ENCODE measurements at regions not wholly inside any gene's neighbourhood (a gene's known extent, or its start where the extent isn't known, plus 50 kb on each side); places are given as distances from the start of the nearest gene placed in this dataset.

DNA sequence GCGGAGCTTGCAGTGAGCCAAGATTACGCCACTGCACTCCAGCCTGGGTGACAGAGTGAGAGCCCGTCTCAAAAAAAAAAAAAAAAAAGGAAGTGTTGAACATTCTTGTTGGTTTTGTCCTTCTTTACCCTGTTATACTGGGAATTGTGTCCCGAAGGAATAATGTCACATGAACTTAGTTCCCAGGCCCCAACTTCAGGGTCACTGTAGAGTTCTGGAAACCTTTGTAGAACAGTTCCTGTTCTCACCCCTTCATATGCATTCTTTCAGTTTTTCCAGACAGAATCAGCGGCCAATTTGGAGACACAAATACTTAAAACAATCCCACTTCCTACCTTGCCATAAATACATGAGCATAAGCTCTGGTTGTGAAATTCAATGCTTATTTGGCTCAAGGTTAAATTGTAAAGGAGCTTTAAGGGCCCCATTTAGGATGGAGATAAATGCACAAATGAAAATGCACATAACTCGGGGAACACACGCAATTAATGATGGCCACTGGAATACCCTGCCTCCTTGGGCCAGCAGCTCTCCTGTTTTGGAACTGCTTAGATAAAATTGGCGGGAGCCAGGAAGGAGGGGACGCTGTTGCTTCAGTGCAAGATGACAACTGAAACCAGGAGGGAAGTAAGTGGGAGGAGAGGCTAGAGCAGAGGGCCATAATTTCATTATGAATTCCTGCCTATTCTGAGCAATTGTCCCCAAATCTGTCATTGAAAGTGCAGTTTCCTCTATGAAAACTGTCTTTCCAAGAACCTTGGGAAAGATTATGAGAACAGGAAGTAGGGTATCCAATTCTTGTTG is 153.7 kb downstream of the FGF1 start:
- peaks cover 10% of the 10 kb centered on the region for H3K4me1 Mint-ChIP-seq
- TF ChIP-seq, protein P1, sequence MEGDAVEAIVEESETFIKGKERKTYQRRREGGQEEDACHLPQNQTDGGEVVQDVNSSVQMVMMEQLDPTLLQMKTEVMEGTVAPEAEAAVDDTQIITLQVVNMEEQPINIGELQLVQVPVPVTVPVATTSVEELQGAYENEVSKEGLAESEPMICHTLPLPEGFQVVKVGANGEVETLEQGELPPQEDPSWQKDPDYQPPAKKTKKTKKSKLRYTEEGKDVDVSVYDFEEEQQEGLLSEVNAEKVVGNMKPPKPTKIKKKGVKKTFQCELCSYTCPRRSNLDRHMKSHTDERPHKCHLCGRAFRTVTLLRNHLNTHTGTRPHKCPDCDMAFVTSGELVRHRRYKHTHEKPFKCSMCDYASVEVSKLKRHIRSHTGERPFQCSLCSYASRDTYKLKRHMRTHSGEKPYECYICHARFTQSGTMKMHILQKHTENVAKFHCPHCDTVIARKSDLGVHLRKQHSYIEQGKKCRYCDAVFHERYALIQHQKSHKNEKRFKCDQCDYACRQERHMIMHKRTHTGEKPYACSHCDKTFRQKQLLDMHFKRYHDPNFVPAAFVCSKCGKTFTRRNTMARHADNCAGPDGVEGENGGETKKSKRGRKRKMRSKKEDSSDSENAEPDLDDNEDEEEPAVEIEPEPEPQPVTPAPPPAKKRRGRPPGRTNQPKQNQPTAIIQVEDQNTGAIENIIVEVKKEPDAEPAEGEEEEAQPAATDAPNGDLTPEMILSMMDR (IDR thresholded peaks at IDR 0.05) = no peak
- intact Hi-C loops (cut with micrococcal nuclease) = no loop called here
- no peak overlapping the region for H3K27ac Mint-ChIP-seq
- ATAC-seq (ENCODE audit: low read depth) = no peak
- no peak overlapping the region for H3K4me3 Mint-ChIP-seq
- peaks cover 1% of the 10 kb centered on the region for H3K27me3 Mint-ChIP-seq
- ChIA-PET CTCF (no interaction called here), POLR2A (interaction anchor here (0.5 to 0.6 kb wide), 2 partner anchors 71 to 230 kb away, joined by 3 to 14 read pairs; no protein-coding TSS in a partner anchor)
- no peaks in the 10 kb centered on the region for H3K36me3 Mint-ChIP-seq (ENCODE audit: low read depth)
- peaks cover 9% of the 10 kb centered on the region for H3K9me3 Mint-ChIP-seq
- DNase-seq = no peak

DNA sequence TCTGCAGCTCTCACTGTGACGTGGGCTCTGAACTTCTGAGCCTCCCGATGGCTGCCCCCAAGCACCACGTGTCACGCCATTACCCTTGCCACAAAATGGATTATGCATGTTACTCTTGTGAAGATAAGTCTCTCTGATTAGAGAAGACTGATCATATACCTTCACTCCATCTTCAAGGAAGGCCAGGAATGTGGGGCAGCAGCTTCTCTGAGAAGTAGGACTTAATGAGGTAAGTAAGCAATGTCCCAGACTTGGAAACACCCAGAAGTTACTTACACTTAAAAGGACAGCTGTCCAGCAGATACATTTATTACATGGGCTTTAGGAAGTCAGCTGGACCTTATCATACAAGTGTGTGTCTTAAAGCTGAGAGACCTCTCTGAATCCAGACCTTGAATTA is 155.0 kb downstream of the FGF1 start:
- no peak for ATAC-seq (ENCODE audit: low read depth)
- H3K4me1 Mint-ChIP-seq = peaks cover 12% of the 10 kb centered on the region

DNA sequence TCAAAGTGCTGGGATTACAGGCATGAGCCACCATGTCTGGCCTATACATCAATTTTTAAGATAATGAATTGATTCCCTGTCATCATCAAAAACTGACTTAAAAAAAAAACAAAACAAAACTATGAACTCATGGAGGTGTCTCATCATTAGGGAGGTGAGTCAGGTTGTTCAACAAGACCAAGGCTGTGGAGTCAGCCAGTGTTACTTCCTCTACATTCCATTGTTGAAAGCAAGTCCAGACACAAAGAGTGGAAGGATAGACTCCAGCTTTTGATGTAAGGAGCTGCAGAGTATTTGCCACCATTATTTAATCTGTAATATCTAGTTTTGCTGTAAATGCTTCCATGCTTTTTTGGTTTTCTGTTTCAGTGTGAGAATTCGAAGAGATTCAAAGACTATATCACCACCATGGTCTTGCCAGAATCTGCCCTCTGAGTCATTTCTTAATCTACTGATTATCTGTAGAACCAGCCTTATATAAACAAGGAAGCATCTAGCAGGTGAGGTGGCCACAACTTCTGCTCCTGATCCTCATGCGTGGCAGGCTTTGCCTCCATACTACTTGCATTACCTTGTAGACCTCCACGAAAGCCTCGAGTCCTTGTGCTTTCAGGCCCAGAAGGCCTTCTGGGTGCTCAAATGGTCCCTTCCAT is 156.1 kb downstream of the FGF1 start:
- peaks cover 12% of the 10 kb centered on the region for H3K4me1 Mint-ChIP-seq
- H3K9me3 Mint-ChIP-seq = peaks cover 6% of the 10 kb centered on the region
- no peak for DNase-seq
- ChIA-PET POLR2A (no interaction called here), CTCF (no interaction called here)
- H3K27ac Mint-ChIP-seq = no peak overlapping the region
- H3K36me3 Mint-ChIP-seq (ENCODE audit: low read depth) = no peaks in the 10 kb centered on the region
- TF ChIP-seq, protein P1 (IDR thresholded peaks at IDR 0.05) = no peak
- H3K4me3 Mint-ChIP-seq = no peak overlapping the region
- intact Hi-C loops (cut with micrococcal nuclease) = no loop called here
- ATAC-seq (ENCODE audit: low read depth) = no peak
- H3K27me3 Mint-ChIP-seq = no peaks in the 10 kb centered on the region

More for the DNA sequence above, 155.0 kb downstream of the FGF1 start:
- intact Hi-C loops (cut with micrococcal nuclease) = no loop called here
- H3K36me3 Mint-ChIP-seq (ENCODE audit: low read depth) = no peaks in the 10 kb centered on the region
- H3K9me3 Mint-ChIP-seq = peaks cover 9% of the 10 kb centered on the region
- ChIA-PET POLR2A (no interaction called here), CTCF (interaction anchor here (1.1 kb wide), 1 partner anchor 15 kb away, joined by 3 read pairs; no protein-coding TSS in a partner anchor)
- DNase-seq = no peak
- TF ChIP-seq, protein P1 (IDR thresholded peaks at IDR 0.05) = no peak
- no peaks in the 10 kb centered on the region for H3K27me3 Mint-ChIP-seq
- H3K4me3 Mint-ChIP-seq = no peak overlapping the region
- H3K27ac Mint-ChIP-seq = no peak overlapping the region

DNA sequence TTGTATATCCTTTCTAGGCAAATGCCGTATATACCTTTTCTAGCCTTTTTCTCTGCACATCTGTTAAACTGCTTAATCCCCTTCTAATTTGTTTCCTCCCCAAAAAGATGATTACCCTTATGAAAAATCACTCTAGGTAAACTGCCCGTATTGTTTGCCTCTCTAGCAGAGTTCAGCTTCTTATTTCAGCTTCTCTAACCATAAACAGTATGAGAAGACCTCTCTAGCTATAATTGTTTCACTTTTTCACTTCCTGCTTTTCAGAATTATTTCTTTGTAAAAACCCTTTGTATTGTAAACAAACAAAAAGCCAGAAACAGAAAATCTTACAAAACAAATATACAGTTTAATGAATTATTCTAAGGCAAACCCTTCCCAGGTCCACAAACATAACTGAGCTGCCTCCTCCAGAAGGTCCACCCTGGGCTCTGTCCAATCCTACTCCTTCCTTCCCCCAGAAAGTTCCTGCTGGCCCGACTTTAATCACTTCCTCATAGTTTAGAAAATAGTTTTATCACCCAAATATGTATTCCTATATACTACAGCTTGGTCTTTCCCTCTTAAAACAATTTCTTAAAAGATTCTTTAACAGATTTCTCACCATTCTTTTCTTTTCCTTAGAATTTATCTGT is 158.1 kb downstream of the FGF1 start:
- Mint-ChIP-seq H3K27me3 (peaks cover 3% of the 10 kb centered on the region), H3K4me1 (peaks cover 12% of the 10 kb centered on the region), H3K36me3 (ENCODE audit: low read depth) (no peaks in the 10 kb centered on the region), H3K27ac (no peak overlapping the region), H3K9me3 (no peaks in the 10 kb centered on the region), H3K4me3 (no peak overlapping the region)
- ChIA-PET CTCF (no interaction called here), POLR2A (no interaction called here)
- intact Hi-C loops (cut with micrococcal nuclease) = no loop called here
- no peak for DNase-seq
- TF ChIP-seq, protein P1 (IDR thresholded peaks at IDR 0.05) = no peak
- ATAC-seq (ENCODE audit: low read depth) = no peak

DNA sequence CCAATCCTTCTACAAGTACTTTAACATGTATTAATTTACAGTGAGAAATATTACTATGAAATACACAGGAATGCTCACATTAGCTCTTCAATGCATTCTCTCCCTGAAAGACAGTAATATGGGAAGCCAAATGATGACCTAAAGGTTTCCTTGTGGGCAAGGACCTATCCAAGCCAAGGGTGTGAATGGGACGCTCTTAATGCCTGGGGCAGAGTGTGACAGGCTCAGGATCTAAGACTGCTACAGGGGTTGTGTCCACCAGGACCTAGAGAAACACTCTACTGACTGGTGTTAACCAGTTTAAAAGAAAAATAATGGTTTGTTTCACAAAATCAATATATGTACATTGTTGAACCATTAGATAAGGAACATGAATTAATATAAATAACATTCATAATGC is 158.7 kb downstream of the FGF1 start:
- Mint-ChIP-seq H3K4me1 (peaks cover 12% of the 10 kb centered on the region), H3K4me3 (no peak overlapping the region), H3K27ac (no peak overlapping the region), H3K36me3 (ENCODE audit: low read depth) (no peaks in the 10 kb centered on the region), H3K27me3 (peaks cover 3% of the 10 kb centered on the region), H3K9me3 (no peaks in the 10 kb centered on the region)
- TF ChIP-seq, protein P1 (IDR thresholded peaks at IDR 0.05) = no peak
- ATAC-seq (ENCODE audit: low read depth) (no peak), DNase-seq (no peak)
- ChIA-PET POLR2A (no interaction called here), CTCF (no interaction called here)
- intact Hi-C loops (cut with micrococcal nuclease) = no loop called here

All from activated B cell treated with CpG ODN at 0.5 μM for 24 hours (primary cell).